HL-60 (cell line): ENCODE measurements at regions not wholly inside any gene's neighbourhood (a gene's known extent, or its start where the extent isn't known, plus 50 kb on each side); places are given as distances from the start of the nearest gene placed in this dataset.

Experiments
- GABPA ChIP-seq: IDR thresholded peaks from 2 replicates; pipeline ENCODE4 v1.6.1; 2012; ENCODE audit warnings: low read depth
- SPI1 ChIP-seq: IDR thresholded peaks from 2 replicates; pipeline ENCODE4 v1.6.1; 2012; ENCODE audit warnings: low read depth, mild to moderate bottlenecking, borderline replicate concordance
- TF ChIP-seq, protein P1 (sequence below): IDR thresholded peaks from one replicate; pipeline ENCODE4 v1.5.1; 2011; ENCODE audit warnings: low read length, control low read depth, inconsistent platforms; ENCODE audit not compliant: insufficient read depth

DNA sequence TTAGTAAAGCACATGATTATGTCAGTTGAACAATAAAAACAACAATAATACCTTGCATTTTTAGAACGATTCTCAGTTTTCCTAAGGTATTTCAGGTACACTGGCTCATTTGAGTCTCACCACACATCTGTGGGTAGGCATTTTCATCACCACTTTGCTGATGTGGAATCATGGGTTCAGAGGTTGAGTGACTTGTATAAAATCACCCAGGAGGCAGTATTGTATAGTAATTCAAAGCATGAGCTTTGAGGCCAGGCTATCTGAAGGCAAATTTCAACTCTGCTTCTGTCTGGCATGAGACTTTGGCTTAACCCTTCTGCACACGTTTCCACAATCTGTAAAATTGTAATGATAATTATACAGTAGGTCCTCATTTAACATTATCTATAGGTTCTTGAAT lies 183.9 kb upstream of the CMC1 start:
- TF ChIP-seq SPI1 (no peak), GABPA (no peak)
- TF ChIP-seq, protein P1, sequence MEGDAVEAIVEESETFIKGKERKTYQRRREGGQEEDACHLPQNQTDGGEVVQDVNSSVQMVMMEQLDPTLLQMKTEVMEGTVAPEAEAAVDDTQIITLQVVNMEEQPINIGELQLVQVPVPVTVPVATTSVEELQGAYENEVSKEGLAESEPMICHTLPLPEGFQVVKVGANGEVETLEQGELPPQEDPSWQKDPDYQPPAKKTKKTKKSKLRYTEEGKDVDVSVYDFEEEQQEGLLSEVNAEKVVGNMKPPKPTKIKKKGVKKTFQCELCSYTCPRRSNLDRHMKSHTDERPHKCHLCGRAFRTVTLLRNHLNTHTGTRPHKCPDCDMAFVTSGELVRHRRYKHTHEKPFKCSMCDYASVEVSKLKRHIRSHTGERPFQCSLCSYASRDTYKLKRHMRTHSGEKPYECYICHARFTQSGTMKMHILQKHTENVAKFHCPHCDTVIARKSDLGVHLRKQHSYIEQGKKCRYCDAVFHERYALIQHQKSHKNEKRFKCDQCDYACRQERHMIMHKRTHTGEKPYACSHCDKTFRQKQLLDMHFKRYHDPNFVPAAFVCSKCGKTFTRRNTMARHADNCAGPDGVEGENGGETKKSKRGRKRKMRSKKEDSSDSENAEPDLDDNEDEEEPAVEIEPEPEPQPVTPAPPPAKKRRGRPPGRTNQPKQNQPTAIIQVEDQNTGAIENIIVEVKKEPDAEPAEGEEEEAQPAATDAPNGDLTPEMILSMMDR, result no peak
